IPS-NIHi7 (cell line): ENCODE measurements at regions not wholly inside any gene's neighbourhood (a gene's known extent, or its start where the extent isn't known, plus 50 kb on each side); places are given as distances from the start of the nearest gene placed in this dataset.
"Not testable (repeated sequence)": the region's sequence is repeated elsewhere in the genome, so short reads cannot be mapped to it uniquely, and the experiment has no call there.

Source experiments
- DNase-seq: peaks from one replicate; pipeline ENCODE4 v3.0.0; 2012; ENCODE audit warnings: mixed read lengths; ENCODE audit errors: extremely low spot score

- no peak for DNase-seq
Measured at GRCh38 chr4:128758314-128758922, 51.1 kb upstream of the JADE1 start.

- peak; percentile 25 for DNase-seq
Measured at GRCh38 chr4:128757712-128758111, 51.8 kb upstream of the JADE1 start.

- no peak for DNase-seq
Measured at GRCh38 chr4:128751354-128751753, 58.1 kb upstream of the JADE1 start.

GRCh38 chr4:128741748-128742147 is 67.8 kb upstream of the JADE1 start:
- DNase-seq, result not testable (repeated sequence)

- no peak for DNase-seq
Measured at GRCh38 chr4:128737098-128737513, 72.4 kb upstream of the JADE1 start.

GRCh38 chr4:128735714-128736113 is 73.8 kb upstream of the JADE1 start:
- DNase-seq, result no peak

GRCh38 chr4:128728190-128728589 is 81.3 kb upstream of the JADE1 start:
- no peak for DNase-seq

- DNase-seq, result no peak
Measured at GRCh38 chr4:128727658-128728057, 81.8 kb upstream of the JADE1 start.

- no peak for DNase-seq
Measured at GRCh38 chr4:128725405-128726055, 84.0 kb upstream of the JADE1 start.

GRCh38 chr4:128722911-128723310 is 86.6 kb upstream of the JADE1 start:
- DNase-seq, result no peak

GRCh38 chr4:128721896-128722295 is 87.6 kb upstream of the JADE1 start:
- no peak for DNase-seq

GRCh38 chr4:128720270-128720669 is 89.2 kb upstream of the JADE1 start:
- DNase-seq, result no peak

GRCh38 chr4:128718768-128719167 is 90.7 kb upstream of the JADE1 start:
- no peak for DNase-seq

GRCh38 chr4:128716338-128716737 is 93.2 kb upstream of the JADE1 start:
- DNase-seq, result no peak

GRCh38 chr4:128715616-128716015 is 93.9 kb upstream of the JADE1 start:
- DNase-seq, result no peak

- DNase-seq, result no peak
Measured at GRCh38 chr4:128711361-128711760, 98.1 kb upstream of the JADE1 start.

GRCh38 chr4:128709268-128709667 is 100.2 kb upstream of the JADE1 start:
- DNase-seq, result no peak

- no peak for DNase-seq
Measured at GRCh38 chr4:128707864-128708263, 101.6 kb upstream of the JADE1 start.

- no peak for DNase-seq
Measured at GRCh38 chr4:128703948-128704347, 105.6 kb upstream of the JADE1 start.

GRCh38 chr4:128700659-128701350 is 108.7 kb upstream of the JADE1 start:
- no peak for DNase-seq

- DNase-seq, result no peak
Measured at GRCh38 chr4:128698386-128698785, 111.1 kb upstream of the JADE1 start.

GRCh38 chr4:128697323-128697722 is 112.2 kb upstream of the JADE1 start:
- no peak for DNase-seq

GRCh38 chr4:128690011-128690410 is 119.5 kb upstream of the JADE1 start:
- DNase-seq, result no peak
